Vagina (tissue), 2 donors: ENCODE measurements at regions not wholly inside any gene's neighbourhood (a gene's known extent, or its start where the extent isn't known, plus 50 kb on each side); places are given as distances from the start of the nearest gene placed in this dataset.

ENCODE experiments used
- DNase-seq, 2 donors: peaks; one replicate each; pipeline ENCODE4 v3.0.0-alpha.2; 2017; ENCODE audit errors: extremely low spot score in 2 of 2
- H3K27ac ChIP-seq: fragments of 200-600 bp; sonication (generic); one replicate; pipeline ENCODE4 v1.5.1; 2019
- H3K27me3 ChIP-seq: fragments of 200-600 bp; sonication (generic); one replicate; pipeline ENCODE4 v1.5.1; 2019
- H3K36me3 ChIP-seq, 2 donors: fragments of 200-600 bp; sonication (generic); one replicate each; pipeline ENCODE4 v1.5.1; 2017 to 2019
- H3K4me1 ChIP-seq: fragments of 200-600 bp; sonication (generic); one replicate; pipeline ENCODE4 v1.5.1; 2019
- H3K4me3 ChIP-seq, 2 donors: fragments of 200-600 bp; sonication (generic); 1 replicate in 1 of 2; 2 replicates in 1 of 2; pipeline ENCODE4 v1.5.1; 2016 to 2019
- H3K9me3 ChIP-seq: fragments of 200-600 bp; sonication (generic); one replicate; pipeline ENCODE4 v1.5.1; 2019
- POLR2A ChIP-seq, 2 donors: fragments of 450-650 bp; IDR thresholded peaks; one replicate each; pipeline ENCODE4 v1.6.1; 2017; ENCODE audit warnings: antibody characterized with exemption in 2 of 2, mild to moderate bottlenecking in 2 of 2, moderate library complexity in 2 of 2
- POLR2AphosphoS5 ChIP-seq, 2 donors: sonication (generic); formaldehyde crosslinking; IDR thresholded peaks; one replicate each; pipeline ENCODE4 v1.9.0; 2017; ENCODE audit warnings: antibody characterized with exemption in 2 of 2, mild to moderate bottlenecking in 2 of 2, low read depth in 1 of 2; ENCODE audit not compliant: insufficient read depth in 1 of 2
- intact Hi-C: fragments of 100-400 bp; cut with DNase I; formaldehyde crosslinking; loops from one replicate; pipeline ENCODE4 v1.15.1; 2023
- TF ChIP-seq, protein P1 (sequence below), 3 experiments: fragments of 450-650 bp in 2 of 3; fragments of 200-600 bp in 1 of 3; sonication (generic) in 1 of 3; IDR thresholded peaks; one replicate each; pipeline ENCODE4 v1.5.1; 2017 to 2019; ENCODE audit warnings: antibody characterized with exemption in 3 of 3, mild to moderate bottlenecking in 2 of 3, moderate library complexity in 2 of 3

DNA sequence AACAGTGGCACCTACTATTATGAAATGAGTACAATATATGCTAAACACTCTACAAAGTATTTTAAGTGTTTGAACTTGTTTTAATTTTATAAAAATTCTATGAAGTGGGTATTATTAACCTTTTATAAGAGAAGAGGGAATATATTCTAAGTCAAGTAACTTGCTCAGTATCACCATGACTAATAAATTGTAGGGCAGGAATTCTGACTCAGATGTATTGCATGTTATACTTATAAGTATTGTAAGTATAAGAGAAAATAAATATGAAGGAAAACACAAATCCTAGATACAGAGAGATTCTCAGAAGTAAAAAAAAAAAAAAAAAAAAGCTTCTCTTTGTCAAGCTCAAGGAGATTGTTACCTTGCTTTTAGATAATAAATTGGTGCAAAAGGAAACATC lies 893.2 kb downstream of the SLC16A7 start:
- intact Hi-C loops = no loop called here
- Histone ChIP-seq H3K9me3 (no peaks in the 10 kb centered on the region), H3K27me3 (no peaks in the 10 kb centered on the region), H3K27ac (no peak overlapping the region), H3K4me1 (no peaks in the 10 kb centered on the region), H3K36me3 (no peaks in the 10 kb centered on the region), H3K4me3 (no peak overlapping the region)
- DNase-seq = no peak
- TF ChIP-seq POLR2A (IDR thresholded peaks at IDR 0.05) = no peak
- TF ChIP-seq POLR2AphosphoS5 (IDR thresholded peaks at IDR 0.05; ENCODE audit: insufficient read depth in 1 of 2, low read depth in 1 of 2) = no peak
- TF ChIP-seq, protein P1, sequence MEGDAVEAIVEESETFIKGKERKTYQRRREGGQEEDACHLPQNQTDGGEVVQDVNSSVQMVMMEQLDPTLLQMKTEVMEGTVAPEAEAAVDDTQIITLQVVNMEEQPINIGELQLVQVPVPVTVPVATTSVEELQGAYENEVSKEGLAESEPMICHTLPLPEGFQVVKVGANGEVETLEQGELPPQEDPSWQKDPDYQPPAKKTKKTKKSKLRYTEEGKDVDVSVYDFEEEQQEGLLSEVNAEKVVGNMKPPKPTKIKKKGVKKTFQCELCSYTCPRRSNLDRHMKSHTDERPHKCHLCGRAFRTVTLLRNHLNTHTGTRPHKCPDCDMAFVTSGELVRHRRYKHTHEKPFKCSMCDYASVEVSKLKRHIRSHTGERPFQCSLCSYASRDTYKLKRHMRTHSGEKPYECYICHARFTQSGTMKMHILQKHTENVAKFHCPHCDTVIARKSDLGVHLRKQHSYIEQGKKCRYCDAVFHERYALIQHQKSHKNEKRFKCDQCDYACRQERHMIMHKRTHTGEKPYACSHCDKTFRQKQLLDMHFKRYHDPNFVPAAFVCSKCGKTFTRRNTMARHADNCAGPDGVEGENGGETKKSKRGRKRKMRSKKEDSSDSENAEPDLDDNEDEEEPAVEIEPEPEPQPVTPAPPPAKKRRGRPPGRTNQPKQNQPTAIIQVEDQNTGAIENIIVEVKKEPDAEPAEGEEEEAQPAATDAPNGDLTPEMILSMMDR (IDR thresholded peaks at IDR 0.05) = no peak

- no peaks in the 10 kb centered on the region for H3K9me3 ChIP-seq
- intact Hi-C loops = loop anchor here (5.0 kb wide), 1 partner anchor 1682 kb away; no protein-coding TSS in a partner anchor
- H3K36me3 ChIP-seq = no peaks in the 10 kb centered on the region
- H3K27me3 ChIP-seq = no peaks in the 10 kb centered on the region
- no peak for DNase-seq
- no peak overlapping the region for H3K4me3 ChIP-seq
- no peak overlapping the region for H3K27ac ChIP-seq
- H3K4me1 ChIP-seq = no peaks in the 10 kb centered on the region
- TF ChIP-seq, protein P1 (IDR thresholded peaks at IDR 0.05) = peak in 1 of 3 experiments; percentile 28
- TF ChIP-seq POLR2A (IDR thresholded peaks at IDR 0.05) = no peak
Measured at GRCh38 chr12:60494244-60494643, 898.4 kb downstream of the SLC16A7 start.

- no peak for DNase-seq
- no peak overlapping the region for H3K4me3 ChIP-seq
- H3K4me1 ChIP-seq = no peaks in the 10 kb centered on the region
- TF ChIP-seq POLR2AphosphoS5 (IDR thresholded peaks at IDR 0.05; ENCODE audit: insufficient read depth in 1 of 2, low read depth in 1 of 2) (no peak), POLR2A (IDR thresholded peaks at IDR 0.05) (no peak)
- TF ChIP-seq, protein P1 (IDR thresholded peaks at IDR 0.05) = no peak
- no peaks in the 10 kb centered on the region for H3K9me3 ChIP-seq
- no peak overlapping the region for H3K27ac ChIP-seq
- H3K27me3 ChIP-seq = no peaks in the 10 kb centered on the region
- intact Hi-C loops = no loop called here
- H3K36me3 ChIP-seq = no peaks in the 10 kb centered on the region
Measured at GRCh38 chr12:60498656-60499055, 902.8 kb downstream of the SLC16A7 start.

DNA sequence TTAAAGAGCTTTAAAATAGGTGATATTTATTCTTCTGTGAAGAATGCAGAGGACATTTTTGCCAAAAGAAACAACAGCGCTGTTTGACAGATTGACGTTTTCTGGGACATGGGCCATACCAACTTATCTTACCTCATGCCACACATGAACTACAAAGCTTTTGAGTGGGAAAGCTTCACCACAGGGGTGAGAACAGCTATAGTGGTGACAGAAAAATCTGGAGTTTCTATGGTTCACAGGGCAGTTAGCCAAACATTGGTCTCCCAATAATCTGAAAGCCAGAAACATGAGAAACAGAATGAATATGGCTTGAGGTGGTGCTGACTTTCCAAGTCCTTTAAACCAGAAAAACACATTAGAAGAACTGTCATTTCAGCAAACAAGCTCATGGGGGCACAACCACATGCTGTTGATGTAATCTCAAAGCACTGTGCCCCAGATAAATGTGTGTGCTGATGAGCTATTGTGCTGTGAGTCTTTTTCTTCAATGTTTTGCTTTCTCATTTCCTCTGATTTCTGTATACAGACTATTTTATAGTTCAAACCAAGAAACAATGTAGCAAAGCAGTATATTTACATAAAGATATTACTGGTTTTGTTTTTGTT lies 905.4 kb downstream of the SLC16A7 start:
- Histone ChIP-seq H3K27me3 (no peaks in the 10 kb centered on the region), H3K4me1 (no peaks in the 10 kb centered on the region), H3K27ac (no peak overlapping the region), H3K4me3 (no peak overlapping the region), H3K9me3 (no peaks in the 10 kb centered on the region), H3K36me3 (no peaks in the 10 kb centered on the region)
- no peak for DNase-seq
- intact Hi-C loops = no loop called here
- TF ChIP-seq POLR2AphosphoS5 (IDR thresholded peaks at IDR 0.05; ENCODE audit: insufficient read depth in 1 of 2, low read depth in 1 of 2) = no peak
- TF ChIP-seq, protein P1 (IDR thresholded peaks at IDR 0.05) = no peak
- TF ChIP-seq POLR2A (IDR thresholded peaks at IDR 0.05) = no peak

- TF ChIP-seq POLR2A (IDR thresholded peaks at IDR 0.05) = no peak
- intact Hi-C loops = no loop called here
- H3K27ac ChIP-seq = no peak overlapping the region
- no peak for DNase-seq
- H3K4me1 ChIP-seq = no peaks in the 10 kb centered on the region
- no peak overlapping the region for H3K4me3 ChIP-seq
- H3K9me3 ChIP-seq = no peaks in the 10 kb centered on the region
- no peaks in the 10 kb centered on the region for H3K27me3 ChIP-seq
- no peaks in the 10 kb centered on the region for H3K36me3 ChIP-seq
Measured at GRCh38 chr12:60522684-60523400, 927.0 kb downstream of the SLC16A7 start.
